ENCODE measurements at regions not wholly inside any gene's neighbourhood (a gene's known extent, or its start where the extent isn't known, plus 50 kb on each side); places are given as distances from the start of the nearest gene placed in this dataset.

- TF ChIP-seq ZNF221 (tag by site-specific recombination; IDR thresholded peaks at IDR 0.05; ENCODE audit: borderline replicate concordance) (no peak), ZNF146 (tag by site-specific recombination; IDR thresholded peaks at IDR 0.05) (no peak), ZNF175 (tag by site-specific recombination; IDR thresholded peaks at IDR 0.05) (no peak), ZNF391 (tag by site-specific recombination; IDR thresholded peaks at IDR 0.05; ENCODE audit: borderline replicate concordance, low read depth) (no peak), ZNF112 (tag by site-specific recombination; IDR thresholded peaks at IDR 0.05) (no peak), ZNF132 (tag by site-specific recombination; IDR thresholded peaks at IDR 0.05; ENCODE audit: borderline replicate concordance) (no peak)
- TF ChIP-seq, protein P1, sequence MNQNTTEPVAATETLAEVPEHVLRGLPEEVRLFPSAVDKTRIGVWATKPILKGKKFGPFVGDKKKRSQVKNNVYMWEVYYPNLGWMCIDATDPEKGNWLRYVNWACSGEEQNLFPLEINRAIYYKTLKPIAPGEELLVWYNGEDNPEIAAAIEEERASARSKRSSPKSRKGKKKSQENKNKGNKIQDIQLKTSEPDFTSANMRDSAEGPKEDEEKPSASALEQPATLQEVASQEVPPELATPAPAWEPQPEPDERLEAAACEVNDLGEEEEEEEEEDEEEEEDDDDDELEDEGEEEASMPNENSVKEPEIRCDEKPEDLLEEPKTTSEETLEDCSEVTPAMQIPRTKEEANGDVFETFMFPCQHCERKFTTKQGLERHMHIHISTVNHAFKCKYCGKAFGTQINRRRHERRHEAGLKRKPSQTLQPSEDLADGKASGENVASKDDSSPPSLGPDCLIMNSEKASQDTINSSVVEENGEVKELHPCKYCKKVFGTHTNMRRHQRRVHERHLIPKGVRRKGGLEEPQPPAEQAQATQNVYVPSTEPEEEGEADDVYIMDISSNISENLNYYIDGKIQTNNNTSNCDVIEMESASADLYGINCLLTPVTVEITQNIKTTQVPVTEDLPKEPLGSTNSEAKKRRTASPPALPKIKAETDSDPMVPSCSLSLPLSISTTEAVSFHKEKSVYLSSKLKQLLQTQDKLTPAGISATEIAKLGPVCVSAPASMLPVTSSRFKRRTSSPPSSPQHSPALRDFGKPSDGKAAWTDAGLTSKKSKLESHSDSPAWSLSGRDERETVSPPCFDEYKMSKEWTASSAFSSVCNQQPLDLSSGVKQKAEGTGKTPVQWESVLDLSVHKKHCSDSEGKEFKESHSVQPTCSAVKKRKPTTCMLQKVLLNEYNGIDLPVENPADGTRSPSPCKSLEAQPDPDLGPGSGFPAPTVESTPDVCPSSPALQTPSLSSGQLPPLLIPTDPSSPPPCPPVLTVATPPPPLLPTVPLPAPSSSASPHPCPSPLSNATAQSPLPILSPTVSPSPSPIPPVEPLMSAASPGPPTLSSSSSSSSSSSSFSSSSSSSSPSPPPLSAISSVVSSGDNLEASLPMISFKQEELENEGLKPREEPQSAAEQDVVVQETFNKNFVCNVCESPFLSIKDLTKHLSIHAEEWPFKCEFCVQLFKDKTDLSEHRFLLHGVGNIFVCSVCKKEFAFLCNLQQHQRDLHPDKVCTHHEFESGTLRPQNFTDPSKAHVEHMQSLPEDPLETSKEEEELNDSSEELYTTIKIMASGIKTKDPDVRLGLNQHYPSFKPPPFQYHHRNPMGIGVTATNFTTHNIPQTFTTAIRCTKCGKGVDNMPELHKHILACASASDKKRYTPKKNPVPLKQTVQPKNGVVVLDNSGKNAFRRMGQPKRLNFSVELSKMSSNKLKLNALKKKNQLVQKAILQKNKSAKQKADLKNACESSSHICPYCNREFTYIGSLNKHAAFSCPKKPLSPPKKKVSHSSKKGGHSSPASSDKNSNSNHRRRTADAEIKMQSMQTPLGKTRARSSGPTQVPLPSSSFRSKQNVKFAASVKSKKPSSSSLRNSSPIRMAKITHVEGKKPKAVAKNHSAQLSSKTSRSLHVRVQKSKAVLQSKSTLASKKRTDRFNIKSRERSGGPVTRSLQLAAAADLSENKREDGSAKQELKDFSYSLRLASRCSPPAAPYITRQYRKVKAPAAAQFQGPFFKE (tag by site-specific recombination; IDR thresholded peaks at IDR 0.05; ENCODE audit: borderline replicate concordance) = no peak
Observed at GRCh38 chr6:159373670-159374069, 204.5 kb downstream of the FNDC1 start (continued).

DNA sequence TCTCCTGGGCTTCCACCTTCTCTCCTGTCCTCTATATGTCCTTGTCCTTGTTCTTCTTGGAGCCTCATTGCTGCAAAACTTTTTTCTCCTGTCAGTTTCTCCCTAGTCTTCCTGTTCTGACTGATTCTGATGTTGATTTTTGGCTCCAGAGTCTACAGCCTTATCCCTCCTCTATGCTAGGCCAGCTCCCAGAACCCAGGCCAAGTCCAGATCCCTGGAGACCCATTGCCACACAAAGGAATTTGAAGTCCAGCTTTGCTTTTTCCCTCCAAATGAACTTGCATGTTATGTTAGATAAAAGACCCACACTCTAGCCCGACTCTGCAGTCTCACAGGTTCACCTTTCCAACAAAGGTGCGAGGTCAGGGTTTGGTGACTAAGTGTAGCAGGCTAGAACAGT is 203.1 kb downstream of the FNDC1 start:
- H3K9me3 ChIP-seq (ENCODE audit: control insufficient read depth, insufficient read depth, low read depth, low read length) = no peaks in the 10 kb centered on the region
- TF ChIP-seq ZNF121 (tag by site-specific recombination; IDR thresholded peaks at IDR 0.05) (no peak), ZNF26 (tag by site-specific recombination; IDR thresholded peaks at IDR 0.05) (no peak)
- H3K36me3 ChIP-seq (ENCODE audit: control insufficient read depth in 2 of 2, insufficient read depth in 1 of 2, low read length in 2 of 2) = no peaks in the 10 kb centered on the region
- no peaks in the 10 kb centered on the region for H3K4me1 ChIP-seq (ENCODE audit: control insufficient read depth, insufficient read depth, low read length)
- ChIA-PET POLR2A (interaction anchor here (0.5 kb wide), 1 partner anchor 9 kb away, joined by 5 read pairs; no protein-coding TSS in a partner anchor), CTCF (no interaction called here)
- no peak overlapping the region for H3K27ac ChIP-seq (ENCODE audit: extremely low read depth, low read depth, low read length)
- H3K4me3 ChIP-seq (ENCODE audit: low read depth, low read length) = no peak overlapping the region

DNA sequence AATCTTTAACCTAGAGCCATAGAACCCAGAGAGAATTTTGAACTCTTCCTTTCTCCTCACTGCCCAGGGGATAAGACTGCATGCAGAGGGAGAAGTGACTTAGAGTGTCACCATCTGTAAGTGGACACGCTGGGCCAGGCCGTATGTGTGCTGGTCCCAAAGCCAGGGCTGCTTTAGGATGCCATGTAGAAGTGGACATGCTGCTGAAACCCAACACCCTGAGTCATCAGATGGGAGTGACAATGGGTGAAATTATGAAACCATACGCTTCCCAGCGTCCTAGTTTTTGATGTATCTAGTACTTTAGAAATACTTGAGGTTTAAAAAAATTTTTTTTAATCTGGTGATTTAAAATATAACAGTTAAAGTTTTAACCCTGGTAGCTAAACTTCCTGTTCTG is 191.1 kb downstream of the FNDC1 start:
- Histone ChIP-seq H3K9me3 (ENCODE audit: control insufficient read depth, insufficient read depth, low read depth, low read length) (no peaks in the 10 kb centered on the region), H3K36me3 (ENCODE audit: control insufficient read depth in 2 of 2, insufficient read depth in 1 of 2, low read length in 2 of 2) (no peaks in the 10 kb centered on the region), H3K27ac (ENCODE audit: extremely low read depth, low read depth, low read length) (no peak overlapping the region), H3K4me1 (ENCODE audit: control insufficient read depth, insufficient read depth, low read length) (no peaks in the 10 kb centered on the region), H3K4me3 (ENCODE audit: low read depth, low read length) (no peak overlapping the region)
- POLR2A ChIA-PET = no interaction called here
- CTCF ChIA-PET = interaction anchor here (0.7 kb wide), 1 partner anchor 47 kb away, joined by 3 read pairs; no protein-coding TSS in a partner anchor
- TF ChIP-seq ZNF777 (tag by site-specific recombination; IDR thresholded peaks at IDR 0.05; ENCODE audit: borderline replicate concordance) (no peak), ZNF76 (tag by site-specific recombination; IDR thresholded peaks at IDR 0.05; ENCODE audit: borderline replicate concordance, low read depth) (no peak), SALL2 (tag by site-specific recombination; IDR thresholded peaks at IDR 0.05; ENCODE audit: borderline replicate concordance) (no peak), ZNF248 (tag by site-specific recombination; IDR thresholded peaks at IDR 0.05) (no peak), SCRT2 (tag by site-specific recombination; IDR thresholded peaks at IDR 0.05) (no peak), ZNF654 (tag by site-specific recombination; IDR thresholded peaks at IDR 0.05; ENCODE audit: low read depth) (no peak), ZNF544 (tag by site-specific recombination; IDR thresholded peaks at IDR 0.05) (no peak), ZFHX2 (tag by site-specific recombination; conservative IDR thresholded peaks at IDR 0.05) (no peak), ZNF658 (tag by site-specific recombination; IDR thresholded peaks at IDR 0.05) (no peak), ZNF610 (tag by site-specific recombination; IDR thresholded peaks at IDR 0.05; ENCODE audit: borderline replicate concordance) (no peak), ZNF692 (tag by site-specific recombination; IDR thresholded peaks at IDR 0.05) (no peak), KLF7 (tag by site-specific recombination; IDR thresholded peaks at IDR 0.05; ENCODE audit: borderline replicate concordance) (no peak), ZNF175 (tag by site-specific recombination; IDR thresholded peaks at IDR 0.05) (no peak), ZNF549 (tag by site-specific recombination; IDR thresholded peaks at IDR 0.05) (no peak), SP3 (tag by site-specific recombination; IDR thresholded peaks at IDR 0.05) (no peak)
- TF ChIP-seq, protein P2, sequence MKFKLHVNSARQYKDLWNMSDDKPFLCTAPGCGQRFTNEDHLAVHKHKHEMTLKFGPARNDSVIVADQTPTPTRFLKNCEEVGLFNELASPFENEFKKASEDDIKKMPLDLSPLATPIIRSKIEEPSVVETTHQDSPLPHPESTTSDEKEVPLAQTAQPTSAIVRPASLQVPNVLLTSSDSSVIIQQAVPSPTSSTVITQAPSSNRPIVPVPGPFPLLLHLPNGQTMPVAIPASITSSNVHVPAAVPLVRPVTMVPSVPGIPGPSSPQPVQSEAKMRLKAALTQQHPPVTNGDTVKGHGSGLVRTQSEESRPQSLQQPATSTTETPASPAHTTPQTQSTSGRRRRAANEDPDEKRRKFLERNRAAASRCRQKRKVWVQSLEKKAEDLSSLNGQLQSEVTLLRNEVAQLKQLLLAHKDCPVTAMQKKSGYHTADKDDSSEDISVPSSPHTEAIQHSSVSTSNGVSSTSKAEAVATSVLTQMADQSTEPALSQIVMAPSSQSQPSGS (tag by site-specific recombination; IDR thresholded peaks at IDR 0.05; ENCODE audit: low read depth) = no peak

Data from HEK293 (cell line).